Sigmoid colon (tissue), 6 donors: ENCODE measurements at regions not wholly inside any gene's neighbourhood (a gene's known extent, or its start where the extent isn't known, plus 50 kb on each side); places are given as distances from the start of the nearest gene placed in this dataset.

ENCODE experiments used
- DNase-seq: peaks from one replicate; pipeline ENCODE4 v3.0.0-alpha.2; 2019
- H3K27ac ChIP-seq, 4 donors: fragments of 200-600 bp; sonication (generic); one replicate each; pipeline ENCODE4 v1.5.1; 2016 to 2019; ENCODE audit warnings: mild to moderate bottlenecking in 1 of 4
- H3K27me3 ChIP-seq, 3 donors: fragments of 200-600 bp; sonication (generic); one replicate each; pipeline ENCODE4 v1.5.1; 2019; ENCODE audit warnings: mild to moderate bottlenecking in 1 of 3
- H3K36me3 ChIP-seq, 4 donors: fragments of 200-600 bp; sonication (generic); one replicate each; pipeline ENCODE4 v1.5.1; 2016 to 2019
- H3K4me1 ChIP-seq, 4 donors: fragments of 200-600 bp; sonication (generic); one replicate each; pipeline ENCODE4 v1.5.1; 2017 to 2019
- H3K4me3 ChIP-seq, 4 donors: fragments of 200-600 bp; sonication (generic); one replicate each; pipeline ENCODE4 v1.5.1; 2017 to 2019; ENCODE audit warnings: mild to moderate bottlenecking in 2 of 4, moderate library complexity in 1 of 4
- H3K9me3 ChIP-seq, 4 donors: fragments of 200-600 bp in 3 of 4; sonication (generic) in 3 of 4; one replicate each; pipeline versions ENCODE4 v1.5.1 to v1.6.1; 2013 to 2019
- CTCF ChIP-seq, 4 experiments: fragments of 450-650 bp in 3 of 4; fragments of 200-600 bp in 1 of 4; IDR thresholded peaks; one replicate each; pipeline ENCODE4 v1.5.1; 2016 to 2019; ENCODE audit warnings: antibody characterized with exemption in 4 of 4, mild to moderate bottlenecking in 3 of 4, moderate library complexity in 2 of 4
- EP300 ChIP-seq, 4 donors: sonication (generic); formaldehyde crosslinking; IDR thresholded peaks; one replicate each; pipeline ENCODE4 v1.6.1; 2017; ENCODE audit warnings: antibody characterized with exemption in 4 of 4
- POLR2A ChIP-seq, 2 donors: fragments of 450-650 bp; IDR thresholded peaks; one replicate each; pipeline ENCODE4 v1.6.1; 2016; ENCODE audit warnings: antibody characterized with exemption in 2 of 2, mild to moderate bottlenecking in 2 of 2, moderate library complexity in 2 of 2
- POLR2AphosphoS5 ChIP-seq, 4 donors: sonication (generic); formaldehyde crosslinking; IDR thresholded peaks; one replicate each; pipeline ENCODE4 v1.6.1; 2017; ENCODE audit warnings: antibody characterized with exemption in 4 of 4
- WGBS, 2 donors: extraction: QIAGEN DNeasy Blood & Tissue Kit; methylation state at CpG; one replicate each; pipeline ENCODE4 v1.1.7; 2013; 5-methylcytosine and 5-hydroxymethylcytosine counted together
- intact Hi-C: fragments of 100-400 bp; cut with DNase I; formaldehyde crosslinking; loops from one replicate; pipeline ENCODE4 v1.15.1; 2023
- donor health status: healthy with polysubstance abuse.
- donor health status: healthy.

DNA sequence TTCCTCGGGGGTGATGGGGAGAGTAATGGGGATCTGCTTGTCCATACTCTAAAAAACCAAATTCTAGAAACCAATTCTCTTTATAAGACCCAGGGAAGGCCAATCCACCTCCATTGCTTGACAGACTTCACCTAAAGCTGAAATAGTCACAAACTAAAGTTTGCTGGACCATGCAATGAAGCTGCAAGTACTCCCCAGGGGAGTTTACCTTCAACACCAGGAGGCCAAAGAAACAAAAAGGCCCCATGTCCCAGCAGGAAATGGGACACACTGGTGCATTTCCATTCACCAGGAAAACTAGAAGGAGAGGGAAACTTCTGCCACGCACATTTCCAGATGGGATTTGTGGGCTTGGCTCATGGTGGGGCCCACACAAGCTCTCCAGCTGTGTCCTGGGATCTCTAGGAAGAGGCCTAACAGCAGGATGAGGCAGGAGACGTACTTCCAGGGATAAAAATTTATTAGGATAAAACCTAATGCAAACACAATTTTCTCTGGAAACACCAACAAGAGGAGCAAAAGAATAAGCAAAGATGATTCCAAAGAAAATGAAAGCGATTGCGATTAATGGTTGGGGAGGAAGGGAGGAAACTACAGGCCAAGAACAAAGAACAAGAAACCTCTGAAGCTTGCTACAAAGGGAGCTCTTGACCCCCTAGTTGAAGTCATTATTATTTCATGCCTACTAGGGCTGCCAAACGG is 238.0 kb upstream of the LRTM1 start:
- no peak overlapping the region for H3K4me3 ChIP-seq
- DNase-seq: no peak
- H3K9me3 ChIP-seq: no peaks in the 10 kb centered on the region
- WGBS, 2 donors: 74 to 84% methylated on average over 6 of the region's 6 CpGs
- no peak for TF ChIP-seq POLR2A (IDR thresholded peaks at IDR 0.05)
- no peak for TF ChIP-seq CTCF (IDR thresholded peaks at IDR 0.05)
- no peak for TF ChIP-seq EP300 (IDR thresholded peaks at IDR 0.05)
- no peak for TF ChIP-seq POLR2AphosphoS5 (IDR thresholded peaks at IDR 0.05)
- H3K27ac ChIP-seq: no peak overlapping the region
- intact Hi-C loops: no loop called here
- H3K27me3 ChIP-seq: no peaks in the 10 kb centered on the region
- H3K4me1 ChIP-seq: peaks cover 0 to 44% (median 33%) of the 10 kb centered on the region in 4 donors
- H3K36me3 ChIP-seq: no peaks in the 10 kb centered on the region

DNA sequence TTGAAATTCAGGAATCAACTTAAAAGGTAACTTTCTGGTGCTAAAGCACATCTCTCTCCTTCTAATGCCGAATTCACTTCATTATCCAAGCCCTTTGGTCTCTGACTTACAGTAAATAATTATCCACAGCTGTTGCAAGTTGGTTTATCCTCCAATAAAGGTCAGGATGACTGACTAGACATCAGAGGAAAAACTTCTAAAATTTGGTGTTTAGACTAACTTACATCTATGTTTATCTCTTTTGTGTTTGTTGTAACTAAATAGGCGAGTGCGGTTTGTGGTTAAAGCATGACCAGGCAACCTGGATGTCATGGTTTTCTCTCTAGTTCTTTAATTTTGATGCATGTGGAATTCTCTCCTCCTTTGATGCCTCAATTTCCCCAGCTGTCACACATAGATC is 237.4 kb upstream of the LRTM1 start:
- DNase-seq: no peak
- no peaks in the 10 kb centered on the region for H3K36me3 ChIP-seq
- no peak overlapping the region for H3K27ac ChIP-seq
- no peak overlapping the region for H3K4me3 ChIP-seq
- H3K27me3 ChIP-seq: no peaks in the 10 kb centered on the region
- TF ChIP-seq POLR2A (IDR thresholded peaks at IDR 0.05): no peak
- TF ChIP-seq EP300 (IDR thresholded peaks at IDR 0.05): no peak
- TF ChIP-seq CTCF (IDR thresholded peaks at IDR 0.05): no peak
- TF ChIP-seq POLR2AphosphoS5 (IDR thresholded peaks at IDR 0.05): no peak
- intact Hi-C loops: no loop called here
- 81 to 85% methylated on average over 3 of the region's 3 CpGs for WGBS, 2 donors
- H3K4me1 ChIP-seq: peaks cover 0 to 49% (median 32%) of the 10 kb centered on the region in 4 donors
- no peaks in the 10 kb centered on the region for H3K9me3 ChIP-seq

- Histone ChIP-seq H3K4me1 (peaks cover 0 to 45% (median 29%) of the 10 kb centered on the region in 4 donors), H3K4me3 (no peak overlapping the region), H3K27me3 (no peaks in the 10 kb centered on the region), H3K36me3 (no peaks in the 10 kb centered on the region), H3K9me3 (no peaks in the 10 kb centered on the region), H3K27ac (no peak overlapping the region)
- no peak for DNase-seq
- 88 to 91% methylated on average over 1 of the region's 1 CpG for WGBS, 2 donors
- no peak for TF ChIP-seq POLR2A (IDR thresholded peaks at IDR 0.05)
- no peak for TF ChIP-seq EP300 (IDR thresholded peaks at IDR 0.05)
- TF ChIP-seq POLR2AphosphoS5 (IDR thresholded peaks at IDR 0.05): no peak
- TF ChIP-seq CTCF (IDR thresholded peaks at IDR 0.05): no peak
- intact Hi-C loops: no loop called here
Measured at GRCh38 chr3:55164876-55165275, 237.0 kb upstream of the LRTM1 start.

DNA sequence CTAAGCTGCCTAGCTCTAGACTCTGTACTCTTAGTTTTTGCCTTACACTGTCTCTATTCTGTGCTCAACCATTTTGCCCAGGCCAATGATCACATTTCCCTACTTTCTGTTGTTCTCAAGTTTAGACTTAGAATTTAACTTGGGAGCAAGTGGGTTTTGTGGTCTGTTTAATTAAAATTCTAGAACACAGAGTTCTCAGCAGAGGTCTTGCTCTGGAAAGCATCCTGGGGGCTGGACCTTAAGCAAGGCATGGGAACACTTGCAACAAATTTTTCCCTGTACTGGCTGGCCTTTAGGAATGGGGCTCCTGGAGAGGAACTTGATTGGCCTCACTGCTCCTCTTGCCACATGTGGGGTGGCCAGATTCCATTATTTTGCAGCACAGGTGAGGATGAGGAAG is 236.3 kb upstream of the LRTM1 start:
- H3K4me3 ChIP-seq: no peak overlapping the region
- no peaks in the 10 kb centered on the region for H3K36me3 ChIP-seq
- no peaks in the 10 kb centered on the region for H3K27me3 ChIP-seq
- intact Hi-C loops: no loop called here
- DNase-seq: no peak
- H3K4me1 ChIP-seq: peaks cover 0 to 38% (median 22%) of the 10 kb centered on the region in 4 donors
- no peak overlapping the region for H3K27ac ChIP-seq
- H3K9me3 ChIP-seq: no peaks in the 10 kb centered on the region
- TF ChIP-seq POLR2A (IDR thresholded peaks at IDR 0.05): no peak
- TF ChIP-seq CTCF (IDR thresholded peaks at IDR 0.05): no peak
- no peak for TF ChIP-seq POLR2AphosphoS5 (IDR thresholded peaks at IDR 0.05)
- TF ChIP-seq EP300 (IDR thresholded peaks at IDR 0.05): no peak

- H3K27me3 ChIP-seq: no peaks in the 10 kb centered on the region
- DNase-seq: no peak
- H3K9me3 ChIP-seq: no peaks in the 10 kb centered on the region
- H3K36me3 ChIP-seq: no peaks in the 10 kb centered on the region
- 89 to 90% methylated on average over 5 of the region's 5 CpGs for WGBS, 2 donors
- intact Hi-C loops: no loop called here
- H3K4me3 ChIP-seq: no peak overlapping the region
- no peak for TF ChIP-seq POLR2AphosphoS5 (IDR thresholded peaks at IDR 0.05)
- TF ChIP-seq CTCF (IDR thresholded peaks at IDR 0.05): no peak
- no peak for TF ChIP-seq EP300 (IDR thresholded peaks at IDR 0.05)
- no peak for TF ChIP-seq POLR2A (IDR thresholded peaks at IDR 0.05)
- H3K4me1 ChIP-seq: peaks cover 0 to 32% (median 18%) of the 10 kb centered on the region in 4 donors
- no peak overlapping the region for H3K27ac ChIP-seq
Measured at GRCh38 chr3:55163421-55163820, 235.6 kb upstream of the LRTM1 start.
